ENCODE measurements at regions not wholly inside any gene's neighbourhood (a gene's known extent, or its start where the extent isn't known, plus 50 kb on each side); places are given as distances from the start of the nearest gene placed in this dataset.

GRCh38 chr10:28920091-28920490, 242.8 kb downstream of the BAMBI start:
- H3K36me3 ChIP-seq (ENCODE audit: insufficient read depth): no peaks in the 10 kb centered on the region
- H3K27me3 Mint-ChIP-seq (ENCODE audit: insufficient read depth, low read depth, poor library complexity): peaks cover 7% of the 10 kb centered on the region
- no peak overlapping the region for H3K4me2 ChIP-seq
- no peaks in the 10 kb centered on the region for H3K36me3 Mint-ChIP-seq (ENCODE audit: low read depth)
- no peaks in the 10 kb centered on the region; the same call in 1 of the 2 replicates for H3K4me1 ChIP-seq (ENCODE audit: insufficient read depth)
- TF ChIP-seq CREB1 (CRISPR knock-in tag; IDR thresholded peaks at IDR 0.05; ENCODE audit: low read depth): no peak
- TF ChIP-seq ZNF114 (CRISPR knock-in tag; IDR thresholded peaks at IDR 0.05): no peak
- no peak for TF ChIP-seq EZH2phosphoT487 (IDR thresholded peaks at IDR 0.05; ENCODE audit: unreplicated experiment)
- H3K79me2 ChIP-seq (replicated peaks; ENCODE audit: insufficient read depth): no peaks in the 10 kb centered on the region
- DNase-seq (ENCODE audit: low spot score) (no peak), ATAC-seq (no peak)
- peaks cover 5% of the 10 kb centered on the region; the same call in 1 of the 3 replicates for H3K4me1 Mint-ChIP-seq
- H3K27ac ChIP-seq (ENCODE audit: low read depth): no peak overlapping the region
- H3K9me2 ChIP-seq (ENCODE audit: insufficient read depth): 0 out of 2 replicates have a peak, but pooled peaks cover 9% of the 10 kb centered on the region
- H3K27me3 ChIP-seq (ENCODE audit: insufficient read depth): no peaks in the 10 kb centered on the region
- no peaks in the 10 kb centered on the region for H3K9me3 Mint-ChIP-seq
- no peaks in the 10 kb centered on the region for H4K20me1 ChIP-seq (replicated peaks; ENCODE audit: insufficient read depth)
- H3K4me3 Mint-ChIP-seq: no peak overlapping the region
- no peak overlapping the region for H2AFZ ChIP-seq
- H3K27ac Mint-ChIP-seq: no peak overlapping the region
- H3F3A ChIP-seq (replicated peaks; ENCODE audit: low read depth): no peaks in the 10 kb centered on the region
- H3K4me3 ChIP-seq: no peak overlapping the region

GRCh38 chr10:28922127-28922526, 244.8 kb downstream of the BAMBI start:
- H3K4me3 Mint-ChIP-seq: no peak overlapping the region
- peaks cover 9% of the 10 kb centered on the region for H3K27me3 Mint-ChIP-seq (ENCODE audit: insufficient read depth, low read depth, poor library complexity)
- H3K4me1 Mint-ChIP-seq: peaks cover 8% of the 10 kb centered on the region; the same call in 1 of the 3 replicates
- ATAC-seq: peak; percentile 42
- no peak overlapping the region for H2AFZ ChIP-seq
- no peak overlapping the region for H3K27ac ChIP-seq (ENCODE audit: low read depth)
- no peak overlapping the region for H3K4me3 ChIP-seq
- DNase-seq (ENCODE audit: low spot score): peak; percentile 43
- TF ChIP-seq JUNB (IDR thresholded peaks at IDR 0.05; ENCODE audit: unreplicated experiment) (no peak), ZNF114 (CRISPR knock-in tag; IDR thresholded peaks at IDR 0.05) (no peak), ZNF331 (CRISPR knock-in tag; IDR thresholded peaks at IDR 0.05; ENCODE audit: low read depth) (no peak), POLR2AphosphoS5 (IDR thresholded peaks at IDR 0.05; ENCODE audit: low read depth) (no peak), ETS1 (IDR thresholded peaks at IDR 0.05) (no peak), EZH2 (IDR thresholded peaks at IDR 0.05; ENCODE audit: low read depth, unreplicated experiment) (no peak), NANOG (IDR thresholded peaks at IDR 0.05; ENCODE audit: borderline replicate concordance) (no peak)
- H3K4me1 ChIP-seq (ENCODE audit: insufficient read depth): no peaks in the 10 kb centered on the region; the same call in 1 of the 2 replicates
- no peaks in the 10 kb centered on the region for H3K36me3 ChIP-seq (ENCODE audit: insufficient read depth)
- no peaks in the 10 kb centered on the region for H3K27me3 ChIP-seq (ENCODE audit: insufficient read depth)
- H3K9me3 Mint-ChIP-seq: no peaks in the 10 kb centered on the region
- no peaks in the 10 kb centered on the region for H3F3A ChIP-seq (replicated peaks; ENCODE audit: low read depth)
- H3K79me2 ChIP-seq (replicated peaks; ENCODE audit: insufficient read depth): no peaks in the 10 kb centered on the region
- H4K20me1 ChIP-seq (replicated peaks; ENCODE audit: insufficient read depth): no peaks in the 10 kb centered on the region
- no peak overlapping the region for H3K27ac Mint-ChIP-seq
- H3K9me2 ChIP-seq (ENCODE audit: insufficient read depth): 0 out of 2 replicates have a peak, but pooled peaks cover 9% of the 10 kb centered on the region
- no peaks in the 10 kb centered on the region for H3K36me3 Mint-ChIP-seq (ENCODE audit: low read depth)
- no peak overlapping the region for H3K4me2 ChIP-seq

GRCh38 chr10:28922861-28923260, 245.5 kb downstream of the BAMBI start:
- Mint-ChIP-seq H3K9me3 (no peaks in the 10 kb centered on the region; the same call in 2 of the 3 replicates), H3K36me3 (ENCODE audit: low read depth) (no peaks in the 10 kb centered on the region), H3K27me3 (ENCODE audit: insufficient read depth, low read depth, poor library complexity) (peaks cover 9% of the 10 kb centered on the region), H3K27ac (no peak overlapping the region), H3K4me1 (peaks cover 8% of the 10 kb centered on the region; the same call in 1 of the 3 replicates), H3K4me3 (no peak overlapping the region)
- H2AFZ ChIP-seq: peak overlapping the region; percentile 32; the same call in 1 of the 2 replicates
- DNase-seq (ENCODE audit: low spot score): no peak
- H3K9me2 ChIP-seq (ENCODE audit: insufficient read depth): 0 out of 2 replicates have a peak, but pooled peaks cover 9% of the 10 kb centered on the region
- H3K79me2 ChIP-seq (replicated peaks; ENCODE audit: insufficient read depth): no peaks in the 10 kb centered on the region
- H4K20me1 ChIP-seq (replicated peaks; ENCODE audit: insufficient read depth): no peaks in the 10 kb centered on the region
- H3K4me1 ChIP-seq (ENCODE audit: insufficient read depth): no peaks in the 10 kb centered on the region; the same call in 1 of the 2 replicates
- no peaks in the 10 kb centered on the region for H3F3A ChIP-seq (replicated peaks; ENCODE audit: low read depth)
- H3K27me3 ChIP-seq (ENCODE audit: insufficient read depth): no peaks in the 10 kb centered on the region
- H3K27ac ChIP-seq (ENCODE audit: low read depth): no peak overlapping the region
- ATAC-seq: no peak
- no peak overlapping the region for H3K4me3 ChIP-seq
- no peak overlapping the region for H3K4me2 ChIP-seq
- H3K36me3 ChIP-seq (ENCODE audit: insufficient read depth): no peaks in the 10 kb centered on the region
- TF ChIP-seq ETS1 (IDR thresholded peaks at IDR 0.05) (no peak), CREB1 (CRISPR knock-in tag; IDR thresholded peaks at IDR 0.05; ENCODE audit: low read depth) (no peak), ZNF114 (CRISPR knock-in tag; IDR thresholded peaks at IDR 0.05) (no peak), POLR2AphosphoS5 (IDR thresholded peaks at IDR 0.05; ENCODE audit: low read depth) (no peak), NANOG (IDR thresholded peaks at IDR 0.05; ENCODE audit: borderline replicate concordance) (no peak), EZH2 (IDR thresholded peaks at IDR 0.05; ENCODE audit: low read depth, unreplicated experiment) (no peak), STAT1 (IDR thresholded peaks at IDR 0.05; ENCODE audit: unreplicated experiment) (no peak)

Data from GM23338 (cell line).